SHP77 treated with DMSO at 0.1 percent for 48 hours (cell line): ENCODE measurements at regions not wholly inside any gene's neighbourhood (a gene's known extent, or its start where the extent isn't known, plus 50 kb on each side); places are given as distances from the start of the nearest gene placed in this dataset.

ENCODE experiments used
- DNase-seq: peaks from one replicate; lab custom pipeline; 2025; lab: John Stamatoyannopoulos, UW

GRCh38 chr2:240209493-240209892 is 69.0 kb upstream of the OTOS start:
- DNase-seq = no peak

GRCh38 chr2:240210198-240210965 is 69.9 kb upstream of the OTOS start:
- no peak for DNase-seq

- DNase-seq = no peak
Observed at GRCh38 chr2:240211096-240211495, 70.6 kb upstream of the OTOS start.

- DNase-seq = no peak
Observed at GRCh38 chr2:240211598-240212424, 71.4 kb upstream of the OTOS start.

GRCh38 chr2:240212425-240213225 is 72.2 kb upstream of the OTOS start:
- no peak for DNase-seq

GRCh38 chr2:240213226-240213475 is 72.7 kb upstream of the OTOS start:
- DNase-seq = no peak

GRCh38 chr2:240213476-240214421 is 73.3 kb upstream of the OTOS start:
- no peak for DNase-seq

GRCh38 chr2:240214790-240215675 is 74.6 kb upstream of the OTOS start:
- DNase-seq = no peak

GRCh38 chr2:240215676-240216051 is 75.2 kb upstream of the OTOS start:
- DNase-seq = no peak

- DNase-seq = no peak
Observed at GRCh38 chr2:240216167-240216566, 75.7 kb upstream of the OTOS start.

- no peak for DNase-seq
Observed at GRCh38 chr2:240217431-240218301, 77.2 kb upstream of the OTOS start.

- no peak for DNase-seq
Observed at GRCh38 chr2:240219208-240219890, 78.9 kb upstream of the OTOS start.

- DNase-seq = no peak
Observed at GRCh38 chr2:240220371-240220770, 79.9 kb upstream of the OTOS start.

GRCh38 chr2:240223631-240224030 is 83.2 kb upstream of the OTOS start:
- DNase-seq = no peak

GRCh38 chr2:240224676-240225075 is 84.2 kb upstream of the OTOS start:
- no peak for DNase-seq

- DNase-seq = no peak
Observed at GRCh38 chr2:240225131-240225530, 84.7 kb upstream of the OTOS start.

GRCh38 chr2:240225660-240226475 is 85.4 kb upstream of the OTOS start:
- DNase-seq = no peak
